ENCODE measurements at regions not wholly inside any gene's neighbourhood (a gene's known extent, or its start where the extent isn't known, plus 50 kb on each side); places are given as distances from the start of the nearest gene placed in this dataset.
A peak's percentile ranks its signal among the peaks of the same experiment; 100 is the strongest.
"Not testable (repeated sequence)": the region's sequence is repeated elsewhere in the genome, so short reads cannot be mapped to it uniquely, and the experiment has no call there.

- H3K9me3 Mint-ChIP-seq (ENCODE audit: unreplicated experiment), result no peaks in the 10 kb centered on the region
- no peaks in the 10 kb centered on the region for H3K4me1 Mint-ChIP-seq (ENCODE audit: low read depth, unreplicated experiment)
- no peak overlapping the region for H3K27ac Mint-ChIP-seq (ENCODE audit: unreplicated experiment)
- peaks cover 8% of the 10 kb centered on the region for H3K36me3 Mint-ChIP-seq (ENCODE audit: unreplicated experiment)
- no peak for DNase-seq
- peaks cover 4% of the 10 kb centered on the region for H3K27me3 Mint-ChIP-seq (ENCODE audit: unreplicated experiment)
- TF ChIP-seq CTCF (IDR thresholded peaks at IDR 0.05; ENCODE audit: partially characterized antibody, unreplicated experiment), result no peak
- H3K4me3 Mint-ChIP-seq (ENCODE audit: unreplicated experiment), result no peak overlapping the region
Observed at GRCh38 chr2:94774851-94775250, 96.4 kb upstream of the TEKT4 start.

DNA sequence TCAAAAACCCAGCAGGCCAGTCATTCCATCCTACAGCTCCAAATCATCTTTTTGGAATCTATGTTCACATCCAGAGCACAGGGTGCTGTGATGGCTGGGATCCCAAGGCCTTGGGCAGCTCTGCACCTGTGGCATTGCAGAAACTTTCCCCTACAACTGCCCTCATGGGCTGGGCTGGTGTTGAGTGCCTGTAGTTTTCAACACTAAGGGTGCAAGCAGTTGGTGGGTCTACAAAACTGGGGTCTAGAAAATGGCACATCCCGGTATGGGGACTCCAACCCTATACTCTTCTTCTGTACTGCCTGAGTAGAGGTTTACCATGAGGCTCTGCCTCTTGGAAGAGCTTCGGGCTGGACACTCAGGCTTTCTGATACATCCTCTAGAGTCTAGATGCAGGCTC is 95.2 kb upstream of the TEKT4 start:
- no peak for TF ChIP-seq CTCF (IDR thresholded peaks at IDR 0.05; ENCODE audit: partially characterized antibody, unreplicated experiment)
- Mint-ChIP-seq H3K36me3 (ENCODE audit: unreplicated experiment) (peaks cover 8% of the 10 kb centered on the region), H3K4me3 (ENCODE audit: unreplicated experiment) (no peak overlapping the region), H3K4me1 (ENCODE audit: low read depth, unreplicated experiment) (no peaks in the 10 kb centered on the region), H3K27me3 (ENCODE audit: unreplicated experiment) (peaks cover 4% of the 10 kb centered on the region), H3K27ac (ENCODE audit: unreplicated experiment) (no peak overlapping the region), H3K9me3 (ENCODE audit: unreplicated experiment) (no peaks in the 10 kb centered on the region)
- no peak for DNase-seq

DNA sequence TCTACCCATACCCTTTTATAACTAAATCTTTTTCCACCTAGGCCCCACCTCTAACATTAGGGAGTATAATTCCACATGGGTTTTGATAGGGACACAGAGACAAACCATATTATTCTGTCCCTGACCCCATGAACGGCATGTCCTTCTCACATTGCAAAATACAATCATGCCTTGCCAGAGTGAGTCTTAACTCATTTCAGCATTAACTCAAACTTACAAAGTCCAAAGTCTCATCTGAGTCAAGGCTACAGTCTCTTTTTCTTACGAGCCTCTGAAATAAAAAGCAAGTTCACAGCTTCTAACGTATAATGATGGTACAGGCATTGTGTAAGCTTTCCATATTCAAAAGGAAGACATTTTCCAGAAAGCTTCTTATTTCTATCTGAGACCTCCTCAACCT is 86.1 kb upstream of the TEKT4 start:
- not testable (repeated sequence) for H3K36me3 Mint-ChIP-seq (ENCODE audit: unreplicated experiment); H3K4me1 Mint-ChIP-seq (ENCODE audit: low read depth, unreplicated experiment); H3K9me3 Mint-ChIP-seq (ENCODE audit: unreplicated experiment); H3K27me3 Mint-ChIP-seq (ENCODE audit: unreplicated experiment); DNase-seq; H3K27ac Mint-ChIP-seq (ENCODE audit: unreplicated experiment); H3K4me3 Mint-ChIP-seq (ENCODE audit: unreplicated experiment)

- not testable (repeated sequence) for H3K4me3 Mint-ChIP-seq (ENCODE audit: unreplicated experiment); H3K4me1 Mint-ChIP-seq (ENCODE audit: low read depth, unreplicated experiment); H3K27ac Mint-ChIP-seq (ENCODE audit: unreplicated experiment); H3K36me3 Mint-ChIP-seq (ENCODE audit: unreplicated experiment); H3K27me3 Mint-ChIP-seq (ENCODE audit: unreplicated experiment); DNase-seq
- peaks cover 11% of the 10 kb centered on the region for H3K9me3 Mint-ChIP-seq (ENCODE audit: unreplicated experiment)
Observed at GRCh38 chr2:94786424-94786823, 84.8 kb upstream of the TEKT4 start.

DNA sequence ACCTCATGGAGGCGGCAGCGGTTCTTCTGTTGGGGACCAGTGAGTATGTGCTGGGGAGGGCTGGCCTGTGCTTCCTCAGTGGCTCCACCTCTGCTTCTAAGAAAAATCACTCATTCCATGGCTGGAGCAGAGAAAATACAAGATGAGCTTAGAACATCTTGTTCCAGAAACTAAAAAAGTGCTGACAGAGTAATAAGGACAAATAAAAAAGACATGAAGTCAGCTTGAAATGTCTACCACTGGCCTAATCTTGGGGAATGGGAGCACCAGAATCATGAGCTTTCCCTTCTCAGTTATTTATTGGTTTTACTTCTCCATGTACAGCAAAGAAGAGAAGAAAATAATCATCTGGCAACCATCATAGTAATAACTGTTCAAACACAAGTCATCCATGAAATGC is 81.1 kb upstream of the TEKT4 start:
- H3K9me3 Mint-ChIP-seq (ENCODE audit: unreplicated experiment), result peaks cover 11% of the 10 kb centered on the region
- not testable (repeated sequence) for DNase-seq; H3K36me3 Mint-ChIP-seq (ENCODE audit: unreplicated experiment); H3K4me3 Mint-ChIP-seq (ENCODE audit: unreplicated experiment); H3K4me1 Mint-ChIP-seq (ENCODE audit: low read depth, unreplicated experiment); H3K27me3 Mint-ChIP-seq (ENCODE audit: unreplicated experiment); H3K27ac Mint-ChIP-seq (ENCODE audit: unreplicated experiment)

DNA sequence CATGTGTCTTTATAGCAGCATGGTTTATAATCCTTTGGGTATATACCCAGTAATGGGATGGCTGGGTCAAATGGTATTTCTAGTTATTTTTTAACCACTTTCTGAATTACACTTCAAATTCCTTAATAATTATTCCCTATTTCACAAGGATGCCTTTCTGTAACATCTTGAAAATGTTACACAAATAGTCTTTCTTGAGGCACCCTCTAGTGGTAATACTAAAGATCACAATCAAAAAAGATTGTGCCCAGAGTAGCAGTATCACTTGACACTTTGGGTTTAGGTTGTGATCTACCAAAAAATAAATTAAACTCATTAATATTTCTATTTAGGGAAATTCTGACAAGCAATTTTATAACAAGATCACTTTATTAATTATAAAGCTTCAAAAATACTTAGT is 74.0 kb upstream of the TEKT4 start:
- not testable (repeated sequence) for DNase-seq

More for the DNA sequence above, 74.0 kb upstream of the TEKT4 start:
- not testable (repeated sequence) for H3K9me3 Mint-ChIP-seq (ENCODE audit: unreplicated experiment); H3K36me3 Mint-ChIP-seq (ENCODE audit: unreplicated experiment); H3K27me3 Mint-ChIP-seq (ENCODE audit: unreplicated experiment); H3K4me3 Mint-ChIP-seq (ENCODE audit: unreplicated experiment); H3K27ac Mint-ChIP-seq (ENCODE audit: unreplicated experiment); H3K4me1 Mint-ChIP-seq (ENCODE audit: low read depth, unreplicated experiment)
- peak; percentile 69 for TF ChIP-seq CTCF (IDR thresholded peaks at IDR 0.05; ENCODE audit: partially characterized antibody, unreplicated experiment)

Data from glutamatergic neuron (in vitro differentiated cells).